Erythroblast (primary cell): ENCODE measurements at regions not wholly inside any gene's neighbourhood (a gene's known extent, or its start where the extent isn't known, plus 50 kb on each side); places are given as distances from the start of the nearest gene placed in this dataset.

Experiments
- GATA1 ChIP-seq: IDR thresholded peaks from 2 replicates; pipeline ENCODE4 v1.6.1; 2011; ENCODE audit warnings: low read depth, mild to moderate bottlenecking, control low read depth, low read length, moderate library complexity
- POLR2A ChIP-seq: IDR thresholded peaks from 2 replicates; pipeline ENCODE4 v1.6.1; 2011; ENCODE audit warnings: mild to moderate bottlenecking, low read length

- no peak for TF ChIP-seq POLR2A
- TF ChIP-seq GATA1: no peak
These were observed 286.5 kb downstream of the SQOR start for GRCh38 chr15:45921376-45921775.
